Mesothelial cell of epicardium (in vitro differentiated cells): ENCODE measurements at regions not wholly inside any gene's neighbourhood (a gene's known extent, or its start where the extent isn't known, plus 50 kb on each side); places are given as distances from the start of the nearest gene placed in this dataset.

Experiments used
- DNase-seq, 2 experiments: peaks; one replicate each; pipeline ENCODE4 v3.0.0; 2021; ENCODE audit warnings: low spot score in 2 of 2; ENCODE audit not compliant: unreplicated experiment in 2 of 2
- H3K27ac Mint-ChIP-seq: 2 replicates; pipeline ENCODE4 v1.8.0; 2021; ENCODE audit warnings: mixed read lengths
- H3K27me3 Mint-ChIP-seq: 2 replicates; pipeline ENCODE4 v1.8.0; 2021; ENCODE audit warnings: low read depth, mixed read lengths
- H3K36me3 Mint-ChIP-seq: 2 replicates; pipeline ENCODE4 v1.8.0; 2021; ENCODE audit warnings: mixed read lengths
- H3K4me1 Mint-ChIP-seq: 2 replicates; pipeline ENCODE4 v1.8.0; 2021; ENCODE audit warnings: mixed read lengths
- H3K4me3 Mint-ChIP-seq: 2 replicates; pipeline ENCODE4 v1.8.0; 2021; ENCODE audit warnings: mild to moderate bottlenecking, moderate library complexity, mixed read lengths
- H3K9me3 Mint-ChIP-seq: 2 replicates; pipeline ENCODE4 v1.8.0; 2021; ENCODE audit warnings: mixed read lengths
- CTCF ChIP-seq: fragments of 200-600 bp; sonication (generic); IDR thresholded peaks from one replicate; pipeline ENCODE4 v1.5.0; 2021; ENCODE audit warnings: antibody characterized with exemption; ENCODE audit not compliant: unreplicated experiment

- no peaks in the 10 kb centered on the region for H3K36me3 Mint-ChIP-seq
- no peak for TF ChIP-seq CTCF
- no peak for DNase-seq
- no peaks in the 10 kb centered on the region for H3K9me3 Mint-ChIP-seq
- H3K27me3 Mint-ChIP-seq, result peaks cover 78% of the 10 kb centered on the region
- H3K4me1 Mint-ChIP-seq, result peaks cover 16% of the 10 kb centered on the region
- no peak overlapping the region for H3K4me3 Mint-ChIP-seq
- no peak overlapping the region for H3K27ac Mint-ChIP-seq
These were observed 82.8 kb downstream of the UBIAD1 start for GRCh38 chr1:11355559-11356475.

GRCh38 chr1:11357276-11357675 is 84.3 kb downstream of the UBIAD1 start:
- no peak for TF ChIP-seq CTCF
- no peak for DNase-seq
- H3K27ac Mint-ChIP-seq, result no peak overlapping the region
- peaks cover 72% of the 10 kb centered on the region for H3K27me3 Mint-ChIP-seq
- H3K9me3 Mint-ChIP-seq, result no peaks in the 10 kb centered on the region
- no peak overlapping the region for H3K4me3 Mint-ChIP-seq
- H3K36me3 Mint-ChIP-seq, result no peaks in the 10 kb centered on the region
- peaks cover 16% of the 10 kb centered on the region for H3K4me1 Mint-ChIP-seq

GRCh38 chr1:11358984-11359383 is 86.0 kb downstream of the UBIAD1 start:
- Mint-ChIP-seq H3K27ac (no peak overlapping the region), H3K27me3 (peaks cover 70% of the 10 kb centered on the region), H3K4me1 (peaks cover 16% of the 10 kb centered on the region), H3K4me3 (no peak overlapping the region), H3K9me3 (no peaks in the 10 kb centered on the region), H3K36me3 (no peaks in the 10 kb centered on the region)
- DNase-seq, result no peak
- TF ChIP-seq CTCF, result no peak

- TF ChIP-seq CTCF, result no peak
- H3K4me1 Mint-ChIP-seq, result no peaks in the 10 kb centered on the region
- H3K36me3 Mint-ChIP-seq, result no peaks in the 10 kb centered on the region
- H3K27ac Mint-ChIP-seq, result no peak overlapping the region
- H3K4me3 Mint-ChIP-seq, result no peak overlapping the region
- H3K9me3 Mint-ChIP-seq, result no peaks in the 10 kb centered on the region
- no peak for DNase-seq
- H3K27me3 Mint-ChIP-seq, result peaks cover 36% of the 10 kb centered on the region
These were observed 89.6 kb downstream of the UBIAD1 start for GRCh38 chr1:11362547-11363021.

GRCh38 chr1:11364170-11364569 is 91.2 kb downstream of the UBIAD1 start:
- H3K36me3 Mint-ChIP-seq, result no peaks in the 10 kb centered on the region
- peak; percentile 36 for TF ChIP-seq CTCF
- no peak overlapping the region for H3K27ac Mint-ChIP-seq
- H3K9me3 Mint-ChIP-seq, result no peaks in the 10 kb centered on the region
- DNase-seq, result no peak
- no peaks in the 10 kb centered on the region for H3K4me1 Mint-ChIP-seq
- H3K27me3 Mint-ChIP-seq, result peaks cover 21% of the 10 kb centered on the region
- H3K4me3 Mint-ChIP-seq, result no peak overlapping the region
